ENCODE measurements at regions not wholly inside any gene's neighbourhood (a gene's known extent, or its start where the extent isn't known, plus 50 kb on each side); places are given as distances from the start of the nearest gene placed in this dataset.

DNA sequence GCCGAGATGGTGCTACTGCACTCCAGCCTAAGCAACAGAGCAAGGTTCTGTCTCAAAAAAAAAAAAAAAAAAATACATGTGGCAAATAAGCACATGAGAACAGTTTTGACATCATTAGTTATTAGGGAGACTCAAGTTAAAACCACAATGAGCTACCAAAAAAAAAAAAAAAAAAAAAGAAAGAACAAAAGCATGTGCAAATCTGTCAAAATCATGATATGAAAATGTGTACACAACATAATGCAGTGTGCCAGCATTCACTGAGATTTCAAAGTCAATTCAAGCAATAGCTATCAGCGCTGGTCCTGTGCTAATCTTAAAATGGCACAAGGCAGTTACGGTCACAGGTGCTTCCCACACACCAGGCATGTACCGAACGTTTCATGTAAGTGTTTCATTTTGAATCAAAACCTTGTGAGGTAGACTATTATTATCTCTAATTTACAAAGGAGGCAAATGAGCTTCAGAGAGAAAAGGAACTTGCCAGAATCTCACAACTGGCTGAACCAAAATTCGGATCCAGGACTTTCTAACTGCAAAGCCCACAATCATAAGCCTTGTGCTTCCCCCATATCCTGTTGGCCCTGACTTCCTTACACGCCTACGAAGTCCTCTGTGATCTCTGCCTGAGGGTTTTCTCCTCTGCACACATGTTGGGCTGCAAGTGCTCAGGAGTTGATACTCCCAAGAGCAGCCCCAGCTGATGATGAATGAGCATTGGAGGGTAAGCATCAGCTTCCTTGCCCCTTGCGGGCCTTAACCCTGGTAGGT is 200.1 kb upstream of the PROK2 start:
- TF ChIP-seq, protein P1, sequence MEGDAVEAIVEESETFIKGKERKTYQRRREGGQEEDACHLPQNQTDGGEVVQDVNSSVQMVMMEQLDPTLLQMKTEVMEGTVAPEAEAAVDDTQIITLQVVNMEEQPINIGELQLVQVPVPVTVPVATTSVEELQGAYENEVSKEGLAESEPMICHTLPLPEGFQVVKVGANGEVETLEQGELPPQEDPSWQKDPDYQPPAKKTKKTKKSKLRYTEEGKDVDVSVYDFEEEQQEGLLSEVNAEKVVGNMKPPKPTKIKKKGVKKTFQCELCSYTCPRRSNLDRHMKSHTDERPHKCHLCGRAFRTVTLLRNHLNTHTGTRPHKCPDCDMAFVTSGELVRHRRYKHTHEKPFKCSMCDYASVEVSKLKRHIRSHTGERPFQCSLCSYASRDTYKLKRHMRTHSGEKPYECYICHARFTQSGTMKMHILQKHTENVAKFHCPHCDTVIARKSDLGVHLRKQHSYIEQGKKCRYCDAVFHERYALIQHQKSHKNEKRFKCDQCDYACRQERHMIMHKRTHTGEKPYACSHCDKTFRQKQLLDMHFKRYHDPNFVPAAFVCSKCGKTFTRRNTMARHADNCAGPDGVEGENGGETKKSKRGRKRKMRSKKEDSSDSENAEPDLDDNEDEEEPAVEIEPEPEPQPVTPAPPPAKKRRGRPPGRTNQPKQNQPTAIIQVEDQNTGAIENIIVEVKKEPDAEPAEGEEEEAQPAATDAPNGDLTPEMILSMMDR (IDR thresholded peaks at IDR 0.05; ENCODE audit: poor library complexity) = no peak
- no peak for TF ChIP-seq EZH2 (IDR thresholded peaks at IDR 0.05; ENCODE audit: borderline replicate concordance)

All from hepatocyte (in vitro differentiated cells).